ENCODE measurements at regions not wholly inside any gene's neighbourhood (a gene's known extent, or its start where the extent isn't known, plus 50 kb on each side); places are given as distances from the start of the nearest gene placed in this dataset.

- no peak for TF ChIP-seq POLR2AphosphoS5 (IDR thresholded peaks at IDR 0.05)
- no peak for TF ChIP-seq EP300 (IDR thresholded peaks at IDR 0.05)
- TF ChIP-seq, protein P1, sequence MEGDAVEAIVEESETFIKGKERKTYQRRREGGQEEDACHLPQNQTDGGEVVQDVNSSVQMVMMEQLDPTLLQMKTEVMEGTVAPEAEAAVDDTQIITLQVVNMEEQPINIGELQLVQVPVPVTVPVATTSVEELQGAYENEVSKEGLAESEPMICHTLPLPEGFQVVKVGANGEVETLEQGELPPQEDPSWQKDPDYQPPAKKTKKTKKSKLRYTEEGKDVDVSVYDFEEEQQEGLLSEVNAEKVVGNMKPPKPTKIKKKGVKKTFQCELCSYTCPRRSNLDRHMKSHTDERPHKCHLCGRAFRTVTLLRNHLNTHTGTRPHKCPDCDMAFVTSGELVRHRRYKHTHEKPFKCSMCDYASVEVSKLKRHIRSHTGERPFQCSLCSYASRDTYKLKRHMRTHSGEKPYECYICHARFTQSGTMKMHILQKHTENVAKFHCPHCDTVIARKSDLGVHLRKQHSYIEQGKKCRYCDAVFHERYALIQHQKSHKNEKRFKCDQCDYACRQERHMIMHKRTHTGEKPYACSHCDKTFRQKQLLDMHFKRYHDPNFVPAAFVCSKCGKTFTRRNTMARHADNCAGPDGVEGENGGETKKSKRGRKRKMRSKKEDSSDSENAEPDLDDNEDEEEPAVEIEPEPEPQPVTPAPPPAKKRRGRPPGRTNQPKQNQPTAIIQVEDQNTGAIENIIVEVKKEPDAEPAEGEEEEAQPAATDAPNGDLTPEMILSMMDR (IDR thresholded peaks at IDR 0.05) = no peak
Measured at GRCh38 chr1:106876384-106876783, 180.1 kb upstream of the PRMT6 start.
